CD4-positive, alpha-beta T cell (primary cell): ENCODE measurements at regions not wholly inside any gene's neighbourhood (a gene's known extent, or its start where the extent isn't known, plus 50 kb on each side); places are given as distances from the start of the nearest gene placed in this dataset.

Source experiments
- ATAC-seq: fragments of 200-7000 bp; cut with Tn5 transposase; one replicate; pipeline ENCODE4 v1.10.0; 2022; ENCODE audit warnings: mild to moderate bottlenecking; ENCODE audit not compliant: poor library complexity
- CTCF ChIA-PET: fragments of 350-600 bp; sonication (Branson Sonifier 250); formaldehyde crosslinking; loops from one replicate; lab custom pipeline; 2021; ENCODE audit warnings: antibody characterized with exemption, inconsistent platforms; lab: Charles Lee
- POLR2A ChIA-PET: fragments of 350-600 bp; sonication (Branson Sonifier 250); formaldehyde crosslinking; loops from one replicate; lab custom pipeline; 2021; ENCODE audit warnings: antibody characterized with exemption, inconsistent platforms; lab: Charles Lee
- DNase-seq, 14 experiments: peaks; one replicate each; pipeline ENCODE4 v3.0.0-alpha.2; 2013 to 2020; ENCODE audit warnings: mixed read lengths in 2 of 14
- H3K27ac ChIP-seq, 2 donors: one replicate each; pipeline versions ENCODE4 v1.5.1 to v1.7.0; 2013; ENCODE audit warnings: low read length in 2 of 2, low read depth in 1 of 2, mild to moderate bottlenecking in 1 of 2
- H3K27me3 ChIP-seq, 2 experiments: 1 replicate in 1 of 2; 2 replicates in 1 of 2; pipeline versions ENCODE4 v1.6.1 to v1.7.0; 2013; ENCODE audit warnings: low read length in 2 of 2, control low read depth in 1 of 2, mild to moderate bottlenecking in 1 of 2, moderate library complexity in 1 of 2; ENCODE audit not compliant: insufficient read depth in 2 of 2, control insufficient read depth in 1 of 2
- H3K36me3 ChIP-seq: one replicate; pipeline ENCODE4 v1.6.1; 2013; ENCODE audit warnings: low read length, control low read depth; ENCODE audit not compliant: insufficient read depth
- H3K4me1 ChIP-seq: one replicate; pipeline ENCODE4 v1.6.1; 2013; ENCODE audit warnings: low read length, control low read depth; ENCODE audit not compliant: insufficient read depth
- H3K4me3 ChIP-seq: one replicate; pipeline ENCODE4 v1.5.1; 2013; ENCODE audit warnings: mild to moderate bottlenecking, low read length, moderate library complexity
- H3K9me3 ChIP-seq, 2 experiments: 1 replicate in 1 of 2; 2 replicates in 1 of 2; pipeline versions ENCODE4 v1.6.1 to v1.7.0; 2013; ENCODE audit warnings: low read length in 2 of 2, mild to moderate bottlenecking in 2 of 2, control low read depth in 1 of 2, moderate library complexity in 1 of 2; ENCODE audit not compliant: control insufficient read depth in 1 of 2, insufficient read depth in 1 of 2
- H3K27ac Mint-ChIP-seq: one replicate; pipeline ENCODE4 v1.8.0; 2020; ENCODE audit warnings: mixed read lengths
- H3K27me3 Mint-ChIP-seq: one replicate; pipeline ENCODE4 v1.8.0; 2021; ENCODE audit warnings: mixed read lengths
- H3K36me3 Mint-ChIP-seq: one replicate; pipeline ENCODE4 v1.8.0; 2021; ENCODE audit warnings: low read depth, mixed read lengths
- H3K4me1 Mint-ChIP-seq: one replicate; pipeline ENCODE4 v1.8.0; 2021; ENCODE audit warnings: low read depth, mixed read lengths
- H3K4me3 Mint-ChIP-seq: one replicate; pipeline ENCODE4 v1.8.0; 2020; ENCODE audit warnings: mild to moderate bottlenecking, mixed read lengths
- H3K9me3 Mint-ChIP-seq: one replicate; pipeline ENCODE4 v1.8.0; 2020; ENCODE audit warnings: mixed read lengths
- CTCF ChIP-seq: fragments of 200-600 bp; IDR thresholded peaks from one replicate; pipeline ENCODE4 v1.8.0; 2022; ENCODE audit warnings: antibody characterized with exemption, mild to moderate bottlenecking
- intact Hi-C, 2 experiments: fragments of 100-400 bp; cut with DNase I in 1 of 2; cut with micrococcal nuclease in 1 of 2; formaldehyde crosslinking; loops; one replicate each; pipeline versions ENCODE4 v1.15.1 to v1.9.0; 2023 to 2025; cut with DNase I, micrococcal nuclease

GRCh38 chr13:33677215-33677614 lies 140.7 kb upstream of the RFC3 start:
- Mint-ChIP-seq H3K27me3 (no peaks in the 10 kb centered on the region), H3K4me1 (peaks cover 23% of the 10 kb centered on the region), H3K27ac (no peak overlapping the region), H3K36me3 (no peaks in the 10 kb centered on the region), H3K9me3 (no peaks in the 10 kb centered on the region), H3K4me3 (no peak overlapping the region)
- ATAC-seq, result no peak
- CTCF ChIA-PET, result no interaction called here
- intact Hi-C loops, result no loop called here
- no peak for DNase-seq
- H3K27me3 ChIP-seq, result no peaks in the 10 kb centered on the region
- peaks cover 17% of the 10 kb centered on the region for H3K4me1 ChIP-seq
- H3K27ac ChIP-seq, result no peak overlapping the region
- H3K9me3 ChIP-seq, result peaks cover 0 to 5% of the 10 kb centered on the region in 2 experiments
- POLR2A ChIA-PET, result no interaction called here
- no peak overlapping the region for H3K4me3 ChIP-seq
- no peaks in the 10 kb centered on the region for H3K36me3 ChIP-seq
- TF ChIP-seq CTCF, result no peak

GRCh38 chr13:33678084-33678483 lies 139.9 kb upstream of the RFC3 start:
- intact Hi-C loops, result no loop called here
- Mint-ChIP-seq H3K27me3 (no peaks in the 10 kb centered on the region), H3K4me1 (peaks cover 23% of the 10 kb centered on the region), H3K27ac (no peak overlapping the region), H3K36me3 (no peaks in the 10 kb centered on the region), H3K9me3 (no peaks in the 10 kb centered on the region), H3K4me3 (no peak overlapping the region)
- no peak overlapping the region for H3K4me3 ChIP-seq
- H3K4me1 ChIP-seq, result peaks cover 17% of the 10 kb centered on the region
- DNase-seq, result no peak
- ChIA-PET POLR2A (no interaction called here), CTCF (no interaction called here)
- no peaks in the 10 kb centered on the region for H3K36me3 ChIP-seq
- peaks cover 0 to 8% of the 10 kb centered on the region in 2 experiments for H3K9me3 ChIP-seq
- H3K27me3 ChIP-seq, result no peaks in the 10 kb centered on the region
- no peak for TF ChIP-seq CTCF
- H3K27ac ChIP-seq, result no peak overlapping the region
- no peak for ATAC-seq

GRCh38 chr13:33678906-33679657 lies 138.9 kb upstream of the RFC3 start:
- Mint-ChIP-seq H3K36me3 (no peaks in the 10 kb centered on the region), H3K4me1 (peaks cover 23% of the 10 kb centered on the region), H3K4me3 (peak overlapping the region; percentile 54), H3K9me3 (no peaks in the 10 kb centered on the region), H3K27ac (peak overlapping the region; percentile 31), H3K27me3 (no peaks in the 10 kb centered on the region)
- H3K36me3 ChIP-seq, result no peaks in the 10 kb centered on the region
- POLR2A ChIA-PET, result interaction anchor here (0.6 to 1.0 kb wide), 2 partner anchors 52 to 136 kb away, joined by 3 to 5 read pairs; no protein-coding TSS in a partner anchor
- H3K4me3 ChIP-seq, result peak overlapping the region; percentile 47
- intact Hi-C loops, result no loop called here
- H3K9me3 ChIP-seq, result peaks cover 0 to 8% of the 10 kb centered on the region in 2 experiments
- ATAC-seq (peak; percentile 84), DNase-seq (peak; percentile 8 to 85 (median 36))
- peak overlapping the region in 1 of 2 donors; percentile 62 for H3K27ac ChIP-seq
- H3K27me3 ChIP-seq, result no peaks in the 10 kb centered on the region
- CTCF ChIA-PET, result no interaction called here
- no peak for TF ChIP-seq CTCF
- H3K4me1 ChIP-seq, result peaks cover 17% of the 10 kb centered on the region
